Hindlimb muscle (tissue), 1 donor: ENCODE measurements at regions not wholly inside any gene's neighbourhood (a gene's known extent, or its start where the extent isn't known, plus 50 kb on each side); places are given as distances from the start of the nearest gene placed in this dataset.
"Not testable (repeated sequence)": the region's sequence is repeated elsewhere in the genome, so short reads cannot be mapped to it uniquely, and the experiment has no call there.

Experiments
- DNase-seq: peaks from one replicate; pipeline ENCODE4 v3.0.0-alpha.2; 2013

- no peak for DNase-seq
Observed at GRCh38 chr3:127033171-127033570, 50.3 kb downstream of the PLXNA1 start.

GRCh38 chr3:127033786-127034185 is 50.9 kb downstream of the PLXNA1 start:
- peak; percentile 70 for DNase-seq

GRCh38 chr3:127034195-127034989 is 51.5 kb downstream of the PLXNA1 start:
- no peak for DNase-seq

- DNase-seq, result no peak
Observed at GRCh38 chr3:127034990-127035652, 52.2 kb downstream of the PLXNA1 start.

DNA sequence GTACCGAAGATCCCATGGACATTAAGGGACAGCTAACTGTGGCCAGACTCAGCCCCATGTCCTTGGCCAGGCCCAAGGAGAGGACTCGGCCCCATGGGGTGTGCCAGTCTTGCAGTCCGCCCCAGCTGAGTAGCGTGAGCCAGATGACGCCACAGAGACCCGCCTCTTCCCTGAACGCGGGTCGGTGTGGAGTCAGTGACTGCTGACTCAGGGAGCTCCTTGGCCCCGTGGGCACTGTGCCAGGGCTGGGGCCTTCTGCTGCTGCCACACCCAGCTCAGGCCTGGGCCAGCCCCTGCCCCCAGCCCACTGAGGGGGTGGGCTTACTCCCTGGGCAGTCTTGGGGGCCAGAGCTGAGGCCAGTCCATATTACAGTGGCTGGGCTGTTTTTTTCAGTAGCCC is 52.8 kb downstream of the PLXNA1 start:
- no peak for DNase-seq

DNA sequence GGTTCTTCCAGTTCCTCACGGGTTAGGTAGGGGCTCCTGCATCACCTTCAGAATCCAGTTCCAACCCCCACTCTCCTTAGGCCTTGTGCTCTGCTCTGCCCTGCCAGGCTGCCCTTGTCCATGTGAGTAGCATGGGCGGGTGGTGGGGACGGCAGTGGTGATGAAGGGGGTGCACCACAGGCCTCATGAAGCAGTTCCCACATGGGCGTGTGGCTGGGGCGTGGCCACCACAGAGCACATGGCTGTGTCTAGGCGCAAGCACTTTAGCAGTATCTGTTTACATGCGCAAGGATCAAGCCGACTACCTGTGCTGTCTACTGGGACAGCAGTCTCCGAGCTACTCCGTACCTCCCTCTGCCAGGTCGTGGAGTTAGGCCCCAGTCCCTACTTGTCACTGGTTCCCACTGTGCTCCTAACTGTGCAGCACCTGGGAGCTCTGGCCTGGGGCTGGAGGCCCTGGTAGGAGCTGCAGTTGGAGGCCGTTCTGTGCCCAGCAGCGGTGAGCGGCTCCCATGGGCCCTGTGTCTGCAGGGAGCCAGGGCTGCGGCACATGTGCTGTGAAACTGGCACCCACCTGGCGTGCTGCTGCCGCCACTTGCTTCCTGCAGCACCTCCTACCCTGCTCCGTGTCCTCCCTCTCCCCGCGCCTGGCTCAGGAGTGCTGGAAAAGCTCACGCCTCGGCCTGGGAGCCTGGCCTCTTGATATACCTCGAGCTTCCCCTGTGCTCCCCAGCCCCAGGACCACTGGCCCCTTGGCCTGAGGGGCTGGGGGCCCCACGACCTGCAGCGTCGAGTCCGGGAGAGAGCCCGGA is 53.5 kb downstream of the PLXNA1 start:
- no peak for DNase-seq

GRCh38 chr3:127037021-127037400 is 54.1 kb downstream of the PLXNA1 start:
- DNase-seq, result no peak

DNA sequence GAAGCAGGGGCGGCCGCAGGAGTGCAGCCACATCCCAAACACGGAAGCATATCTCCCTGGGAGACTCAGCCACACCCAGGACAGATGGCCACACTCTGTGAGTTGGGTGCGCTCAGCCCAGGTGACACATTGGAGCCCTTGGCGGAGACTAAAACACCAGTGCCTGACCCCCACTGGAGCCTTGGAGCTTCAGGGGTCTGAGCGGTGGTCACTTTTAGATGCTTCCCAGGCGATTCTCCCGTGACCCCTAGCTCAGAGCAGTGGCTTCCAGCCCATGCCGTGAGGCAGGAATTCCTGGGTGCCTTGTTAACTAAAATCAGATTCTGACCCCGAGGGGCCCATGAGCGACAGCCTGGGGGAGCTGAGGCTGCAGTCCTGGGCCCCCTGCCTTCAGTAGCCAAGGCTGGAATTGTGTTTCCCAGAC is 54.5 kb downstream of the PLXNA1 start:
- DNase-seq, result no peak

GRCh38 chr3:127037971-127038446 is 55.1 kb downstream of the PLXNA1 start:
- no peak for DNase-seq

DNA sequence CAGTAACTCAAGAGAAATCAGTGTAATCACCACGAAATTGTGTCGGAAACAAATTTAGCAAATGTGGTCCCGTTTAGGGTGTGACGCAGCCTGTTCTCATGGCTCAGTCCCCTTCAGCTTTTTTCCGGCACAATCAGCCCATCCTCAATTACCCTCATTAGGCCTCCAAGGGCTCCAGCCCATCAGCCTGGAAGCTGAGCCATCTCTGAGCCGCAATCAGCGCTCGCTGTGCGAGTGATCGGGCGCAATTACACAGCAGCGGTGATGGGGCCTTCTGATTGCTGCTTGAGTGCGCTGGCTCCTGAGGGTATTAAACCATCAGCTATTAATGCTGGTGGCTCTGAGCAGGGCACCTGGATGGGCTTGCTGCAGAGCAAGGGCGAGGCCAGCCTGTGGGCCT is 55.6 kb downstream of the PLXNA1 start:
- DNase-seq, result no peak

DNA sequence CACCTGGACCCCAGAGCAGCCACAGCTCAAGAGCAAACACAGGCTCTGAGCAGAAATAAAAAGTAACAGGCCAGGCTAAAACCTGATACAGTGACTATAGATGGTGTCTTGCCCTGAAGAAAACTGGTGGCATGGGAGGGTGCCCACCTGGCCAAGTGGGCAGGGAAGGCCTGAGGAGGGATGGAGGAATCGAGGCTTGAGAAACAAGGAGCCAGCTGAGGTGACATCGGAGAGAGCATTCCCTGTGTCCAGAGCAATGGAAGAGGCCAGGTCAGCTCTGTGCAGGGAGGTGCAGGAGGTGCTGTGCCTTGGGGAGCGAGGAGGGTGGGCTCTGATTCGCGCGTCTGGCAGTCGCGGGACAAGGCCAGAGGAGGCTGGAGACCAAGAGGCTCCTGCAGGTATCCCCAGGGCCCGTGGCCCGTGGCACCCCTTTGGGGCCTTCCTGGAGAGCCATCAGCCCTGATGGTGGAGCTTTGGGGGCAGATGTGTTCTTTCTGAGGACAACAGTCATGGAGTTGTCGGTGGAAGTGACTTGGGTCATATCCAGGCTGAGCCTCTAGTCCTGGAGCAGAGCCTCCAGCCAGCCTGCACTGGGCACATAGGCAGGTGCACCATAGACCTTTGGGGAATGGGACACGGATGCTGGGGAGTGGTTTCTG is 56.1 kb downstream of the PLXNA1 start:
- DNase-seq, result no peak

- DNase-seq, result no peak
Observed at GRCh38 chr3:127039719-127040118, 56.8 kb downstream of the PLXNA1 start.

- DNase-seq, result no peak
Observed at GRCh38 chr3:127040216-127040615, 57.3 kb downstream of the PLXNA1 start.

DNA sequence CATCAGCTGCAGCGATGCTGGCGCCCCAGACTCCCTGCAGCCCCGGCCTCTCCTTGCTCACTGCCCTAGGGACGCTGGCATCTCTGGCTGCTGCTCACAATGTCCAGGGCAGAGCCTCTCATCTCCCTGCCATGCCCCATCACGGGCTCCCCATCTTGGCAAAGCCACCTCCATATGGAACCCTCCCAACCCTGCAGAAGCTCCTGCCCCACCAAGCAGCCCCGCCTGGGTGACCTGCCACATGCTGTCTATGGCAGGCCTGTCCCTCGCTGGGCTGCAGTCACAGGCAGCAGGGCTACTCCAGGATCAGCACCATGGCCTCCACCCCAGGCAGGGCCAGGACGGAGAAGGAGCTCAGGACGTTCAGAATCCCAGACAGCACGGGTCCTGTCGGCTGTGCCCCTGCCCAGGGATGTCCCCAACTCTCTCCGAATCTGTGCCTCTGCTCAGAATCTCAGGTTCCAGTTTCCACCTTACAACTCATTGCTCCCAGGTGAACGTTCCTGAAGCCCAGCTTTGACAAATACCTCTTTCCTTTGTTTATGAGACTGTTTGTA is 58.4 kb downstream of the PLXNA1 start:
- no peak for DNase-seq

DNA sequence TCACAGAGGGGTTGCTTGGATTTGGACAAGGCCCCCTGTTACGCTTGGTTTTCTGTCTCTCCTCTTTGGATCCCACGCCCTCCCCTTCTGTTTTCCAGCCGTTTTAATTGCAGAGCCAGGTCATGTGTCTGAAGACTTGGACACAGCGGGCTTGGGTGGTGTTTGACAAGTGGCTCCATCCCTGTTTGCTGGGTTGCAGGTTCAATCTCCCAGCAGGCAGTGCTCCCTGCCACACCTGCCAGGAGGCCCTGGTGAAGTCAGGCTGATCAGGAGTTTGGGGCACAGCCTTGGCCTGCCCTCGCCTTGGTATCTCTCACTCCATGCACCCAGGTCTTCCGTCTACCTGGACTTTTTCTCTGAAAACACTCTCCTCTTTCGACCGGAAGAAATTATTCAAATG is 59.0 kb downstream of the PLXNA1 start:
- DNase-seq, result no peak

GRCh38 chr3:127042634-127043033 is 59.7 kb downstream of the PLXNA1 start:
- no peak for DNase-seq

DNA sequence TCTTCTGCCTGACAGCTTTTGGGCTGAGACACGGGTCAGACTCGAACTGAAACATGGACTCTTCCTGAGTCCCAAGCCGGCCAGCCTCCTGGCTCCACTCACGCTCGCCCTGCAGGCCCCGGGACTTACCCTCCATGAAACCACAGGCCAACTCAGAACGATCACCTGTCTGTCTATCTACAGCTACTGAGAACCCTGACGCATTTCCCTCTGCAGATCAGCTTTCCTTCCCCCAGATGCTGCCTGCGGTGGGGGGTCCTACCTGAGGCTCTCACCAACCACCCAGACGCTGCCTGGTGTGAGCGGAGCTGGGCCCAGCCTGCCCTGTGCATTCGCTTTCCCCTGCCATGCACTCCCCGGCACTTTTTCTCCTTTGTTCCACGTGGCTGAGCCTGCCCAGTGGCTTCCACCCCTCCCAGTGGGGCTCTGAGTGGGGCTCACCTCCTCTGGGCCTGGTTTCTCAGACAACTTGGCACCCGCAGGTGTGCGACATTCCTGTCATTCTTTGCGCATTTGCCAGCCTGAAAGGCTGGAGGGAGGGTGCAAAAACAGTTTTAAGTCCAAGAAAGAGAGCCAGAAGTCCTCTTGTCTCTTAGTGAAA is 60.2 kb downstream of the PLXNA1 start:
- DNase-seq, result no peak

GRCh38 chr3:127043731-127044510 is 61.0 kb downstream of the PLXNA1 start:
- no peak for DNase-seq

GRCh38 chr3:127044996-127045395 is 62.1 kb downstream of the PLXNA1 start:
- no peak for DNase-seq

- no peak for DNase-seq
Observed at GRCh38 chr3:127045435-127046045, 62.6 kb downstream of the PLXNA1 start.

- not testable (repeated sequence) for DNase-seq
Observed at GRCh38 chr3:127046690-127047089, 63.8 kb downstream of the PLXNA1 start.
